ENCODE measurements at regions not wholly inside any gene's neighbourhood (a gene's known extent, or its start where the extent isn't known, plus 50 kb on each side); places are given as distances from the start of the nearest gene placed in this dataset.

DNA sequence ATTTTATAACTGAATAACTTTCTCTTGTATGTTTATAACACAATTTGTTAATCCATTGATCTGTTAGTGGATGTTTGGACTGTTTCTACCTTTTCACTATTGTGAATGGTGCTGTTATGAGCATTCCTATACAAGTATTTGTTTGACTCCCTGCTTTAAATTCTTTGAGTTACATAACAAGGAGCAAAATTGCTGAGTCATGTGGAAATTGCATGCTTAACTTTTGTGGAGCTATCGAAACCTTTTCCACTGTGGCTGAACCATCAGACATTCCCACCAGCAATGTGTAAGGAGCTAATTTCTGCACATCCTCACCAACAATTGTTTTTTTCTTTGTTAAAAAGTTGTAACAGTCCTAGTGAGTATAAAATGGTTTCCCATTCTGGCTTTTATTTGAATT lies 415.5 kb downstream of the CBLN2 start:
- no peaks in the 10 kb centered on the region for H3K36me3 ChIP-seq (ENCODE audit: control insufficient read depth in 2 of 2, insufficient read depth in 2 of 2, low read length in 1 of 2)
- no peaks in the 10 kb centered on the region for H3K9me3 ChIP-seq (ENCODE audit: control insufficient read depth in 2 of 2, insufficient read depth in 1 of 2, low read depth in 1 of 2, low read length in 1 of 2)
- H3K4me3 ChIP-seq (ENCODE audit: low read depth in 1 of 2, low read length in 2 of 2): no peak overlapping the region
- H3K27me3 ChIP-seq (ENCODE audit: control insufficient read depth in 1 of 2, insufficient read depth in 2 of 2, low read length in 2 of 2): no peaks in the 10 kb centered on the region
- WGBS, 2 donors: 45 to 57% methylated on average over 1 of the region's 1 CpG
- no peaks in the 10 kb centered on the region for H3K4me1 ChIP-seq (ENCODE audit: control insufficient read depth in 2 of 2, insufficient read depth in 2 of 2, low read length in 1 of 2)
- no peak overlapping the region for H3K27ac ChIP-seq (ENCODE audit: low read depth in 2 of 2, low read length in 1 of 2)

DNA sequence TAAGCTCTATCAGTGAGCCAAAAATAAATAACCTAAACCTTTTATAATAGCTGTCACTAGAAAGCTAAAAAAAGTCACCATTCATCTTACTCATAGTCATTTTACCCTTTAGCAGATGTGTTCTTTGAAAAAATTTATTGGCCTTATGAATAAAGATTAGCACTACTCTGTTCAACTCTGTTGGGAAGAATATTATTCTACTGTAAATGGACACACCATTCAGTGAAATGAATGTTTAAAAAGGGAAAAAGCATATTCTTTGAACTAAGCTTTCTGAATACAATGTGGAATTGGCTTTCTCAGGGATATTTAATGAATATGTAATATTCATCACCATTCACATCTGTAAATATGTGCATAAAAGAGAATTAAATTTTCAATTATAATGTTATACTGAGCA lies 422.0 kb downstream of the CBLN2 start:
- no peak overlapping the region for H3K4me3 ChIP-seq (ENCODE audit: low read depth in 1 of 2, low read length in 2 of 2)
- no peak overlapping the region for H3K27ac ChIP-seq (ENCODE audit: low read depth in 2 of 2, low read length in 1 of 2)
- H3K36me3 ChIP-seq (ENCODE audit: control insufficient read depth in 2 of 2, insufficient read depth in 2 of 2, low read length in 1 of 2): no peaks in the 10 kb centered on the region
- no peaks in the 10 kb centered on the region for H3K4me1 ChIP-seq (ENCODE audit: control insufficient read depth in 2 of 2, insufficient read depth in 2 of 2, low read length in 1 of 2)
- no peaks in the 10 kb centered on the region for H3K9me3 ChIP-seq (ENCODE audit: control insufficient read depth in 2 of 2, insufficient read depth in 1 of 2, low read depth in 1 of 2, low read length in 1 of 2)
- no peaks in the 10 kb centered on the region for H3K27me3 ChIP-seq (ENCODE audit: control insufficient read depth in 1 of 2, insufficient read depth in 2 of 2, low read length in 2 of 2)

DNA sequence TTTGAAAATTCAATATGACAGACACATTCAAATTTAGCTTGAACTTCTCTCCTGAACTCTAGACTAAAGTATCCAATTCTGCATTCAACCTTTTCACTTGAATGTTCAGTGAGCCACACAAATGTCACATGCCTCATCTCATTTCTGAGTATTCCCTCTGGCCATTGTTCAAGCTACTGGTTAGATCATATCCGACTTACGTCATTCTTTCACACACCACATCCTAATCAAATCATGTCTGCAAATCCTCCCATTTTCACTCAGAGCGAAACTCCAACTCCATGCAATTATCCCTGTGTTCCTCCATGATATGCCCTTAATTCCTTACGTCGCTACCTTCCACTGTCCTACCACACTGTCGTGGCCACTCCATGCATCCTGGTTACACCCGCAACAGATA lies 425.1 kb downstream of the CBLN2 start:
- H3K4me3 ChIP-seq (ENCODE audit: low read depth in 1 of 2, low read length in 2 of 2): no peak overlapping the region
- no peak overlapping the region for H3K27ac ChIP-seq (ENCODE audit: low read depth in 2 of 2, low read length in 1 of 2)
- H3K9me3 ChIP-seq (ENCODE audit: control insufficient read depth in 2 of 2, insufficient read depth in 1 of 2, low read depth in 1 of 2, low read length in 1 of 2): no peaks in the 10 kb centered on the region
- H3K27me3 ChIP-seq (ENCODE audit: control insufficient read depth in 1 of 2, insufficient read depth in 2 of 2, low read length in 2 of 2): no peaks in the 10 kb centered on the region
- no peaks in the 10 kb centered on the region for H3K36me3 ChIP-seq (ENCODE audit: control insufficient read depth in 2 of 2, insufficient read depth in 2 of 2, low read length in 1 of 2)
- H3K4me1 ChIP-seq (ENCODE audit: control insufficient read depth in 2 of 2, insufficient read depth in 2 of 2, low read length in 1 of 2): no peaks in the 10 kb centered on the region
- 85 to 95% methylated on average over 7 of the region's 7 CpGs for WGBS, 2 donors

DNA sequence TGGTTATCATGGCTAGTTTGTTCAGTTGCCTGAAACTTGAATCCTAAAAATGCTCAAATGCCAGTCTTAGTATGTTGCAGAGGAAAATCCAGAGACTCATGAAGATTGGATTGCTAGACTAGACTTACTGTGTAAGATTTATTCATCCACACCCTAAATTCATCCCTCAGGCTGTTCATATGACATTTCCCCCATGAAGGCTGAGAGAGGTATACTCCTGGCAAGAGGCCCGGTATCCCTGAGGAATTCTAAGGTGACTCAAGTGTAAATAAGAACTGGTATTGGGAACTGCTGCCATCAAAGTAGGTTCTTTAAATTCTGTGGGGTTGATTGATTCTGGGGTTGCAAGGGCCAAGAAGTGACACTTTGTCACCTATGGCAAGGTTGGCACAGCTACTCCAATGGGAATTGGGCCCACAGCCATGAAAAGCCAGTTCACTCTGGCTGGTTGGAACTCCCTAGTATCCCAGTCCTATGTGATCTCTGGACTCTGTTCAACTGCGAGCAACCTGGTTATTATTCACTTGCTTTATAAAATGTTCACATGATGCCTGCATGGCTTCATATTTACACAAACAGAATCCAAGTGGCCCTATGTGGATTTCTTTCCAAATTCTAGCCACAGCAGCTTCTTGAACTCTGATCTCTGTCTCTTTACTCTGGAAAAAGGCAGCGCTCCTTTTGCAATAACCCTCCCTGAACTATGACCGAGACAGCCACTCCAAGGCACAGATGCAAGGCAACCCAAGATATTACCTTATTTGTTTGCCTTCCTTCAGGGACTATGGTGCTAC lies 429.1 kb downstream of the CBLN2 start:
- Histone ChIP-seq H3K36me3 (ENCODE audit: control insufficient read depth in 2 of 2, insufficient read depth in 2 of 2, low read length in 1 of 2) (no peaks in the 10 kb centered on the region), H3K4me3 (ENCODE audit: low read depth in 1 of 2, low read length in 2 of 2) (no peak overlapping the region), H3K27ac (ENCODE audit: low read depth in 2 of 2, low read length in 1 of 2) (no peak overlapping the region), H3K27me3 (ENCODE audit: control insufficient read depth in 1 of 2, insufficient read depth in 2 of 2, low read length in 2 of 2) (no peaks in the 10 kb centered on the region), H3K4me1 (ENCODE audit: control insufficient read depth in 2 of 2, insufficient read depth in 2 of 2, low read length in 1 of 2) (no peaks in the 10 kb centered on the region), H3K9me3 (ENCODE audit: control insufficient read depth in 2 of 2, insufficient read depth in 1 of 2, low read depth in 1 of 2, low read length in 1 of 2) (no peaks in the 10 kb centered on the region)
- WGBS, 2 donors: 71% methylated on average over 4 of the region's 4 CpGs

DNA sequence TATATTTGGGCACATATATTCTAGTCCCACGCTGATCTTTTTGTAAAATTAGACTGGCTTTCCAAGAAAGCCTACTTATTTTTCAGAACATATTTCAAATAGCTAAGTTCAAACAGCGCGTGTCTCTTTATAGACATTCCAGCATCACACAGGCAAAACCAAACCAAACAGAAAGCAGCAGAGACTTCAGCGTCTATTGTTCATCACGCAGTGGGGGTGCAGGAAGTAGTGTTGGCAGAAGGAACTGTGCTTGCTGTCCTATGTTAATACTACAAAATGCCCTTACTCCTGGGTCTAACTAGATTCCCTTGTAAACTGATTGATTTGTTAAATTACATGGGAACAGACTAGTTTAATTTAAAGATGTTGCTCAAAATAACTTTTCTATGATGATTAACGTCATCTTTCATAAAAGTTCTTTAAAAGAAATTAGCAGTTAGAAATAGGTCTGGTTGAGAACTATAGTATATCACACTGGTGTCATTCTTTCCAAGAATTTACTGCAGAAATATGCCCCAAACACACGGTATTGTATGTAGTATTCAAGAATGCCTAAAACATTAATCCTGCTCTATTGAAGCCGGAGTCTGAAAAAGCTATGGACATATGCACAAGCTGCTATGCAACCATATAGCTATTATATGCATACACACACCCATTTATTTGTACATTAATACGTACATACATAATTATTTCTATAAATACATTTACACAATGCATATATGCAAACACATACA lies 436.3 kb downstream of the CBLN2 start:
- Histone ChIP-seq H3K4me1 (ENCODE audit: control insufficient read depth in 2 of 2, insufficient read depth in 2 of 2, low read length in 1 of 2) (no peaks in the 10 kb centered on the region), H3K4me3 (ENCODE audit: low read depth in 1 of 2, low read length in 2 of 2) (no peak overlapping the region), H3K27me3 (ENCODE audit: control insufficient read depth in 1 of 2, insufficient read depth in 2 of 2, low read length in 2 of 2) (no peaks in the 10 kb centered on the region), H3K36me3 (ENCODE audit: control insufficient read depth in 2 of 2, insufficient read depth in 2 of 2, low read length in 1 of 2) (no peaks in the 10 kb centered on the region), H3K27ac (ENCODE audit: low read depth in 2 of 2, low read length in 1 of 2) (no peak overlapping the region), H3K9me3 (ENCODE audit: control insufficient read depth in 2 of 2, insufficient read depth in 1 of 2, low read depth in 1 of 2, low read length in 1 of 2) (no peaks in the 10 kb centered on the region)
- WGBS, 2 donors: 21 to 29% methylated on average over 9 of the region's 9 CpGs

DNA sequence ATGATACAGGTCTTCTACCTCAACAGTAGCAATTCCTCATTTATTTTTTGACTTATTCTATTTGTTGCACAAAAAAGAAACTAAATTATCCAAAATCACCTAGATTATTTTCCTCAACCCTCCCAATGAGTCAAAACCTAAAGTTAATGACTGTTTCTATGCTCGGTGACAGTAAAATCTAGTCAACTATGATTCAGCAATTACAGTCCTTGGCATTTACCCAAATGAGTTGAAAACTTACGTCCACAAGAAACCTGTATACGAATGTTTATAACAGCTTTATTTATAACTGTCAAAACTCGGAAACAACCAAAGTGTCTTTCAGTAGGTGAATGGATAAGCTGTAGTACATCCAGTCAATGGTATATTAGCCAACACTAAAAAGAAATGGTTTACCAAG lies 439.3 kb downstream of the CBLN2 start:
- 71 to 74% methylated on average over 4 of the region's 4 CpGs for WGBS, 2 donors
- Histone ChIP-seq H3K4me3 (ENCODE audit: low read depth in 1 of 2, low read length in 2 of 2) (no peak overlapping the region), H3K9me3 (ENCODE audit: control insufficient read depth in 2 of 2, insufficient read depth in 1 of 2, low read depth in 1 of 2, low read length in 1 of 2) (peaks cover 2 to 4% of the 10 kb centered on the region in 2 donors), H3K27me3 (ENCODE audit: control insufficient read depth in 1 of 2, insufficient read depth in 2 of 2, low read length in 2 of 2) (no peaks in the 10 kb centered on the region), H3K36me3 (ENCODE audit: control insufficient read depth in 2 of 2, insufficient read depth in 2 of 2, low read length in 1 of 2) (no peaks in the 10 kb centered on the region), H3K4me1 (ENCODE audit: control insufficient read depth in 2 of 2, insufficient read depth in 2 of 2, low read length in 1 of 2) (no peaks in the 10 kb centered on the region), H3K27ac (ENCODE audit: low read depth in 2 of 2, low read length in 1 of 2) (no peak overlapping the region)

DNA sequence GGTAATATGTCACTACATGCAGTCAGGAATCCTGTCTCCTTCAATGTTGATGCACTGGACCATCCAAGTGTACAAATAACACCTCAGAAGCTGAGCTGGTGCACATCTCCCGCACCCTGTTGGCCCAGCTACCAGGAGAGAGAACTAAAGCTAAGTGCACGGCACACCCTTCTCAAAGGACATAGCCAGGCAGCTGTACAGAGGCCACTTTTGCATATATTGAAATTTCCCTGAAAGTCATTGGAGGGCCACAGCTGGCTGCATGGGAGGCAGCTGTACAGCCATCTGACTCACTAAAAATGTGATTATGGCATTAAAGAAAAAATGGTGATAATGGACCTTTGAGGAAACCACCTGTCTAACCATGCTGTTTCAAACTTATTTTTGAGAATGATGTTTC lies 441.7 kb downstream of the CBLN2 start:
- peaks cover 2 to 4% of the 10 kb centered on the region in 2 donors for H3K9me3 ChIP-seq (ENCODE audit: control insufficient read depth in 2 of 2, insufficient read depth in 1 of 2, low read depth in 1 of 2, low read length in 1 of 2)
- 38 to 50% methylated on average over 2 of the region's 2 CpGs for WGBS, 2 donors
- H3K4me3 ChIP-seq (ENCODE audit: low read depth in 1 of 2, low read length in 2 of 2): no peak overlapping the region
- H3K27me3 ChIP-seq (ENCODE audit: control insufficient read depth in 1 of 2, insufficient read depth in 2 of 2, low read length in 2 of 2): no peaks in the 10 kb centered on the region
- no peaks in the 10 kb centered on the region for H3K4me1 ChIP-seq (ENCODE audit: control insufficient read depth in 2 of 2, insufficient read depth in 2 of 2, low read length in 1 of 2)
- no peak overlapping the region for H3K27ac ChIP-seq (ENCODE audit: low read depth in 2 of 2, low read length in 1 of 2)
- no peaks in the 10 kb centered on the region for H3K36me3 ChIP-seq (ENCODE audit: control insufficient read depth in 2 of 2, insufficient read depth in 2 of 2, low read length in 1 of 2)

DNA sequence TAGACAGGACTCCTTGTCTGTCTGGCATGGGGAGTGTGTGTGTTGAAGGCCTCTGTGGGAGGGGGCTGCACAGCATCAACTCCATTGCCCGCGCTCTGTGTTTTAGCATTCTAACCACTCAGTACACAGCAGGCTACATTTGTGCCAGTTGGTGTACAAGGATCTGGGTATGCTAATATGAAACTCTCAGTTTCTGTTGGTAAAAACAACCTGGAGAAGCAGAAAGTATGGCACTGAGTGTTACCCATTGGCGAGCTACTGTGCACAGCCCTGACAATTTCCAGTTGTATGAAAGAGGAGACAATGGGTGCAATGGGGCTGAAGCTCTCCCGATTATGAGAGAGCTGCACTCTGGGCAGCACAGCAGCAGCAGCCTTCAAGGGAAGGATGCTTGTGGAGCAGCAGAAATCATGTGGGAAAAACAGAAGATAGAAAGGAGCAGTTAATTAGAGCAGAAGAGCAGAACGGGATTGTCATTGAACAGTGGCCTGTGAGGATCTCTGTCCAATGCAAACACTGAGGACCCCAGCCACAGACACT lies 443.6 kb downstream of the CBLN2 start:
- Histone ChIP-seq H3K9me3 (ENCODE audit: control insufficient read depth in 2 of 2, insufficient read depth in 1 of 2, low read depth in 1 of 2, low read length in 1 of 2) (peaks cover 2 to 4% of the 10 kb centered on the region in 2 donors), H3K4me3 (ENCODE audit: low read depth in 1 of 2, low read length in 2 of 2) (no peak overlapping the region), H3K27ac (ENCODE audit: low read depth in 2 of 2, low read length in 1 of 2) (no peak overlapping the region), H3K4me1 (ENCODE audit: control insufficient read depth in 2 of 2, insufficient read depth in 2 of 2, low read length in 1 of 2) (no peaks in the 10 kb centered on the region), H3K27me3 (ENCODE audit: control insufficient read depth in 1 of 2, insufficient read depth in 2 of 2, low read length in 2 of 2) (no peaks in the 10 kb centered on the region), H3K36me3 (ENCODE audit: control insufficient read depth in 2 of 2, insufficient read depth in 2 of 2, low read length in 1 of 2) (no peaks in the 10 kb centered on the region)
- WGBS, 2 donors: 79 to 80% methylated on average over 5 of the region's 5 CpGs

DNA sequence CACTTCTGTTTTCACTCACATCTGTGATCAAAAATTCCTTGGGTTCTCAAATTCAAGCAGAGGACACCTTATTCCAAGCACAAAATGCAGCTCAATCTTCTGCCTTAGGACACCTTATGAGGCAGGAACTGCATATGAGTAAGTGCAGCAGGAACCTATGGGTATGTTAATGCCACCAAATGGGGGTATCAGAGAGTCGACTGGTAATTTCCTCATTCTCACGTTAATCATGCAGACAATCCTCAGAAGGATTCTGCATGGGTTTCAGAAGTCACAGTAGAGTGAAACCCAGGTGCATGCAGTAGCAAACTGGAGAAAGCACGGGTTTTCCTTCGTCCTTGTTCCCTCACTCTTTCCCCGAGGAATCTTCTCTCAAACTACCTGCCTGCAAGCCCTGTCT lies 452.8 kb downstream of the CBLN2 start:
- Histone ChIP-seq H3K4me1 (ENCODE audit: control insufficient read depth in 2 of 2, insufficient read depth in 2 of 2, low read length in 1 of 2) (no peaks in the 10 kb centered on the region), H3K9me3 (ENCODE audit: control insufficient read depth in 2 of 2, insufficient read depth in 1 of 2, low read depth in 1 of 2, low read length in 1 of 2) (no peaks in the 10 kb centered on the region), H3K27me3 (ENCODE audit: control insufficient read depth in 1 of 2, insufficient read depth in 2 of 2, low read length in 2 of 2) (no peaks in the 10 kb centered on the region), H3K27ac (ENCODE audit: low read depth in 2 of 2, low read length in 1 of 2) (no peak overlapping the region), H3K36me3 (ENCODE audit: control insufficient read depth in 2 of 2, insufficient read depth in 2 of 2, low read length in 1 of 2) (no peaks in the 10 kb centered on the region), H3K4me3 (ENCODE audit: low read depth in 1 of 2, low read length in 2 of 2) (no peak overlapping the region)
- WGBS, 2 donors: 35 to 37% methylated on average over 5 of the region's 5 CpGs
